ENCODE measurements at regions not wholly inside any gene's neighbourhood (a gene's known extent, or its start where the extent isn't known, plus 50 kb on each side); places are given as distances from the start of the nearest gene placed in this dataset.
"Not testable (repeated sequence)": the region's sequence is repeated elsewhere in the genome, so short reads cannot be mapped to it uniquely, and the experiment has no call there.

DNA sequence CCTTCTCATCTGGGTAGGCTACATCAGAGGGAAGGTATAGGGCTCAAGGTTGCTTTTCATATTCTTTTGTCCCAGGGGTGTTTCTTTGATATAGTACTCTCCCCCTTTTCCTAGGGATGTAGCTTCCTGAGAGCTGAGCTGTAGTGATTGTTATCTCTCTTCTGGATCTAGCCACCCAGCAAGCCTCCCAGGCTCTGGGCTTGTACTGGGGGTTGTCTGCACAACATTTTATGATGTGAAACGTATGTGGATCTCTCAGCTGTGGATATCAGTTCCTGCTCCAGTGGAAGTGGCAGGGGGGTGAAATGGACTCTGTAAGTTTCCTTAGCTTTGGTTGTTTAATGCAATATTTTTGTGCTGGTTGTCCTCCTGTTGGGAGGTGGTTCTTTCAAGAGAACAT is 437.3 kb upstream of the SYNCRIP start:
- DNase-seq, result no peak

- DNase-seq, result no peak
Observed at GRCh38 chr6:86070151-86070550, 427.5 kb upstream of the SYNCRIP start.

DNA sequence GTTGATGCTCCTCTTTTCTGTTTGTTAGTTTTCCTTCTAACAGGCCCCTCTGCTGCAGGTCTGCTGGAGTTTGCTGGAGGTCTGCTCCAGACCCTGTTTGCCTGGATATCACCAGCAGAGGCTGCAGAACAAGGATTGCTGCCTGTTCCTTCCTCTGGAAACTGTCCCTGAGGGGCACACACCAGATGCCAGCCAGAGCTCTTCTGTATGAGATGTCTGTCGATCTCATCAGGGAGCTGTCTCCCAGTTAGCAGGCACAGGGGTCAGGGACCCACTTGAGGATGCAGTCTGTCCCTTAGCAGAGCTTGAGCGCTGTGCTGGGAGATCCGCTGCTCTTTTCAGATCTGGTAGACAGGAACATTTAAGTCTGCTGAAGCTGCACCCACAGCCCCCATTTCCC is 422.3 kb upstream of the SYNCRIP start:
- DNase-seq, result not testable (repeated sequence)

GRCh38 chr6:86057293-86057980 is 414.8 kb upstream of the SYNCRIP start:
- DNase-seq, result not testable (repeated sequence)

DNA sequence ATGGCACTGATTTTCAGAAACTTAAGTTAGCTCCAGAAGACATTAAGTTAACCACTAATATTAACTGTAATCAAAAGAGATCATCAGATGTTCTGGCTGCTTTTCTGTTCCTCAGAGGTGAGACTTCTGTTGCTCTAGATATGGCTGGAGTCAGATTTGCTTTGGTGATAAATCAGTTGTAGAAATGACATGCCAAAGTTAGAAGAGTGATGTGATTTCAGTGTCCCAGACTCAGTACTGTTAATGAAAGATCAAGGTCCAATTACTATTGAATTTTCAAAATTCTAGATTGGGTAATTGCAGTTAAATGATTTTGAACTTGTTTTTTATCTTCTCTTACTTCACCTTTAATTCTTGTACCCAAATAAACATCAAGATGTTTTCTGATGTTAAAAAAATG is 402.4 kb upstream of the SYNCRIP start:
- no peak for DNase-seq

- DNase-seq, result no peak
Observed at GRCh38 chr6:86042214-86042613, 399.5 kb upstream of the SYNCRIP start.

DNA sequence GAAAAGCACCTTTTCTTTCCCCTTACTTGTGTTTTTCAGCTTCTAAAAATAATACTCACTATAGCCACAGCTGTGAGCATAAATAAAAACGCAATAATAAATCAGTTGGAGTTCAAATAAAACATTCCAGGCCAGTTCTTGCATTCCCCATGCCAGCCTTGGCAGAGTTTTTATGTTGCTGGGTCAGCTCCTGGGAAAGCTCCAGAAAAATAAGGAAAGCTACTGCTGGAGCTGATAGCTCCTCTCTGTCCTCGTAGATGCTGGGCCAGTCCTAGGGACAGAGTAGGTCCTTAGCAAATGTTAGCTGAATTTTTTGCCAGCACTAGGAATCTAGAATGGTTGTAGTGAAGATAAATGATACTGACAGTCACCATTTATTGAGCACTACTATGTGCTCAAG is 389.0 kb upstream of the SYNCRIP start:
- DNase-seq, result peak in 5 of 56 donors; percentile 1 to 26 (median 6)

DNA sequence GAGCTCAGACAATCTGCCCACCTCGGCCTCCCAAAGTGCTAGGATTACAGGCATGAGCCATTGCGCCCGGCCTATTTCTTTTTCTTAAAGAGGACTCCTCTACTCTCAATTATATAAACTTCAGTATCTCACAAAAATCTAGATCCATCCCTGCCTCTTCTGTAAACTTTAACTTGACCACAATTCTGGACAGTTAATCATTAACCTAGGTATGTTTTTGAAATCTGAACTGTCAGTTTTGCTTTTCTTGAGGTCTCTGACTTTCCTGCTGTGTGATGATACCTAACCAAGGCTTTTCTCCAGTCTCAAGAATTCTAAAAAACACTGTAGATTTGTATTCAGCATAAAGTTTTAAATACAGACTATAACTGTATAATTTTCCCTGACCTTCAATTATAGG is 388.2 kb upstream of the SYNCRIP start:
- no peak for DNase-seq

- DNase-seq, result no peak
Observed at GRCh38 chr6:86028776-86029175, 386.1 kb upstream of the SYNCRIP start.

DNA sequence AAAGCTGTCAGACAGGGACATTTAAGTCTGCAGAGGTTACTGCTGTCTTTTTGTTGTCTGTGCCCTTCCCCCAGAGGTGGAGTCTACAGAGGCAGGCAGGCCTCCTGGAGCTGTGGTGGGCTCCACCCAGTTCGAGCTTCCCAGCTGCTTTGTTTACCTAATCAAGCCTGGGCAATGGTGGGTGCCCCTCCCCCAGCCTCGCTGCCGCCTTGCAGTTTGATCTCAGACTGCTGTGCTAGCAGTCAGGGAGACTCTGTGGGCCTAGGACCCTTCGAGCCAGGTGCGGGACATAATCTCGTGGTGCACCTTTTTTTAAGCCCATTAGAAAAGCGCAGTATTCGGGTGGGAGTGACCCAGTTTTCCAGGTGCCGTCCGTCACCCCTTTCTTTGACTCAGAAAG is 384.2 kb upstream of the SYNCRIP start:
- DNase-seq, result not testable (repeated sequence)

DNA sequence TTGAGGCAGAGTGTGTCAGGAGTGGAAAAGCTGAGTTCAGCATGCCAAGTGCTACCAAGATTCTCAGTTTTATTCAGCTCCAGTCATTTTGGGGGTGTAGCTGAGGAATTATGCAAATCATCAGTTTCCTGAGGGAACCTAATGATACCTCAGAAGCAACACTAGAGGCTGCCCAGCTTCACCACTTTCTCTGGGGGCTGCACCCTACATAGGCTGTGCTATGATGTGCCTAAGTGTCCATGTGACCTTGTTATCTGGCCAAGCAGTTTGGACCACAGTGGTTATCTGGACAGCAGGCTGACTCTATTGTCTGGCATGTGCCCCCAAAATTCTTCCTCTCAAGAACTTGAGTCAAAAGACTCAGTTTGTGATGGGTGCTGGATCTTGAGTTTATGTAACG is 374.6 kb upstream of the SYNCRIP start:
- DNase-seq, result no peak

DNA sequence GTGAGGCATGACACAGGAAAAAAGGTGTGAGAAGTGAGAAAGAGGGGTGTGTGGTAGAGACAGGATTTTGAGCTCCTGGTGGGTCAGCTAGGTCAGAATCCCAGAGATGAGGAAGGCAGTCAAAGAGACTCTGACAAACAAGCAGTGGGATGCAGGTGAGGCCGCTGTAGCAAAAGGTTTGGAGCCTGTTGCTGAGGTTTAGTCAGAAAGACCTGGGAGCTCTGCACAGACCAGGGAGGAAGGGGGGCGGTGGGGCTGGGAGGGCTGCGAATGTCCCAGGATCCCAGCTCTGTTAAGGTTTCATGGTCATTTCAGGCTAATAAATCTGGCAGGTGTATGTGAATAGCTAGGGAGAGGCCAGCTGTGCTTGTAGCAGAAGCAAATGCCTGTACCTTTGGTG is 373.9 kb upstream of the SYNCRIP start:
- no peak for DNase-seq

DNA sequence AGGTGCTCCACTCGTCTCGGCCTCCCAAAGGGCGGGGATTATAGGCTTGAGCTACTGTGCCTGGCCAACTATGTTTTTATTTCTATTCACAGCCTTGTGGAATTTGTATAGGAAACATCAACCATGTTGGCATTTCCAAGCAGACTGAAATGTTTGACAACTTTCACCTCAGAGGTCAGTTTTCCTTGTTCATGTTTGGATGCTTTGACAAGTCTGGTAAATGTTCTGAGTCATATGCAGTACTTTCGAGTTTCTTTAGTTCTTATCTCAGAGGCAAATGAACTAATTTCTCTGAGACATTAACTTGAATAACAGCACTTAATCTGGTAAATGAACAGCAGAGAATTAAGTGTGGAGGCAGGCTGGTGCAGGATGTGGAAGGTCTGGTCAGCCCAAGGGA is 373.4 kb upstream of the SYNCRIP start:
- no peak for DNase-seq

DNA sequence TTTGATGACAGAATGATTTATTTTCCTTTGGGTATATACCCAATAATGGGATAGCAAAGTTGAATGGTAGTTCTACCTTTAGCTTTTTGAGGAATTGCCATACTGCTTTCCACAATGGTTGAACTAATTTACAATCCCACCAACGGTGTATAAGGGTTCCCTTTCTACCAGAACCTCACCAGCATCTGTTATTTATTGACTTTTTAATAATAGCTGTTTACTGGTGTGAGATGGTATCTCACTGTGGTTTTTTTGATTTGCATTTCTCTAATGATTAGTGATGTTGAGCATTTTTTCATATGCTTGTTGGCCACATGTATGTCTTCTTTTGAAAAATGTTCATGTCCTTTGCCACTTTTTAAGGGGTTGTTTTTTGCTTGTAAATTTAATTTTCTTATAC is 370.3 kb upstream of the SYNCRIP start:
- not testable (repeated sequence) for DNase-seq

GRCh38 chr6:86010915-86011786 is 368.5 kb upstream of the SYNCRIP start:
- DNase-seq, result no peak

DNA sequence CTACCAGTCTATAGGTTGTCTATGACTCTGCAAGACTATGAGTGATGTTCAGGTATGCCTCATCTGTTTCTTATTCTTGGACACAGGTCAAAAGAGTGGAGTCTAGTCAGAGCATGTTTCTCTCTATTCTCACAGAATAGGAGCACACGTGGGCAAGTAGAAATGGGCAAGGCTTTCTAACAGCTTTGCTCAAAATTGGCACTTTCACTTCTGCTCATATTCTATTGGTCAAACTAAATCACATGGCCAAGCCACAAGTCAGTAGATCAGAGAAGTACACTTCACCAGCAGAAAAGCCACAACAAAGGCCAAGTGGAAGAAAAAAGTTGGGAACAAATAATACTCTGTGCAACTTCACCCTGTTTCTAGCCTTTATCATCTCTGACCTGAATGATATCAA is 354.5 kb upstream of the SYNCRIP start:
- DNase-seq, result no peak

- no peak for DNase-seq
Observed at GRCh38 chr6:85996034-85996375, 353.3 kb upstream of the SYNCRIP start.

DNA sequence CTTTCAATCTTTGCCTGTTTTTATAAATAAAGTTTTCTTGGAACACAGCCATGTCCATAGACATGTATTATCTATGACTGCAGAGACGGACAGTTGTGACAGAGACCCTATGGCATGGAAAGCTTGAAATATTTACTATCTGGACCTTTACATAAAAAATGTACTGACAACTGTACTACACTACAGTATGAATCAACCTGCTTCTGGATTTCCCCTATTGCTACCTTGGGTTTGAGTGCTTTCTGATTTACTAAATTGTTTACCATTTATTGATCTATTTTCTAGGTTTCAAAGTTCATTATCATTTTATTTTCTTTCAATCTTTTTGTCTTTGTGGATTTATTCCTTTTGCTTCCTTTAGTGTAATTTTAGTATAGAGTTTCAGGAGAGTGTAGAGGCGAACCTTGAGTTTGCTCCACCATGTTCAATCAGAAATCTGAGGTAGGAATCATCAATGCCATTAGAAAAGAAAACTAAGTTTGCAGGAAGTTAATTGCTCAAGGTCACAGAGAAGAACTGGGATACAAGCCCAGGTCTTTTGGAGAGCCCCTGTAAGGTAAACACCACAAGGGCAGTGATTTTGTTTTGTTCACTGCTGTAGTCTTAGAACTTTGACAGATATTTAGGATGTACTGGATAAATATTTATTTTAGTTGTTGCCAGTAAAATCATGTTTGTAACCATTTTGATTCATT is 352.8 kb upstream of the SYNCRIP start:
- DNase-seq, result no peak

- no peak for DNase-seq
Observed at GRCh38 chr6:85986681-85987080, 344.0 kb upstream of the SYNCRIP start.

DNA sequence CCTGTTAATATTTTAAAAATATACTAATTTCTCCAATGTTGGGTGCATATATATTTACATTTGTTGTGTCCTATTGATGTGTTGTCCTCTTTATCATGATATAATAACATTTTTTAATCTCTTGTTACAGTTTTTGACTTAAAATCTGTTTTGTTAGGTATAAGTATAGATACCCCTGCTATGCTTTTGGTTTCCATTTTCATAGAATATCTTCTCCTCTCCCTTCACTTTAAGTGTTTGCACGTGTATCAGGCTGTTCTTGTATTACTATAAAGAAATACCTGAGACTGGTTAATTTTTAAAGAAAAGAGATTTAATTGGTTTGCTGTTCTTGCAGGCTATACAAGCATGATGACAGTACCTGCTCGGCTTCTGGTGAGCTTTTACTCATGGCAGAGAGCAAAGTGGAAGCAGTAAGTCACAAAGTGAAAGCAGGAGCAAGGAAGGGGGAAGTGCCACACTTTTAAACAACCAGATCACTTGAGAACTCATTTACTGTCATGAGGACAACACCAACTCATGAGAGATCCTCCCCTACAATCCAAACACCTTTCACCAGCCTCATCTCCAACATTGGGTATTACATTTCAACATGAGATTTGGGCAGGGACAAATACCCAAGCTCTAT is 340.5 kb upstream of the SYNCRIP start:
- DNase-seq, result no peak

- no peak for DNase-seq
Observed at GRCh38 chr6:85977661-85978060, 335.0 kb upstream of the SYNCRIP start.

DNA sequence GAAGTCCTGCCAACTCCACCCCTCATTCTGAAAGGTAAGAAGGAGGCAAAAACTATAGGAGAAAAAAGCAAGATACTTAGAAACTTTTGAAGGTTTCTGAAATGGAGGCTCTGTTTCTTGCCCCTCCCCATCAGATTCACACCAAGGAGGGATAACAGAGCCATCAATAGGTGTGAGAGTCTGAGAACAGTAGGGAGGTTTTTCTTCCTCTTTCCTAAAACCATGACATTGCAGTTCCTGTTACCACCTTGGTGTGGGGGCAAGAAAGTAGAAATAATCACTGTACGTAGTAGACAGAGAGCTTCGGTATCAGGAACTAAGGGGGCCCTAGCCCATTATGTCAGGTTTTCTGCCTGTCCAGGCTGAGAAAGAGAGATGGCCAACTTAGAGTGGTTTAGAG is 333.3 kb upstream of the SYNCRIP start:
- no peak for DNase-seq

All from nucleus accumbens (tissue), 56 donors.